HG03442 (cell line): ENCODE measurements at regions not wholly inside any gene's neighbourhood (a gene's known extent, or its start where the extent isn't known, plus 50 kb on each side); places are given as distances from the start of the nearest gene placed in this dataset.
"Not testable (repeated sequence)": the region's sequence is repeated elsewhere in the genome, so short reads cannot be mapped to it uniquely, and the experiment has no call there.

ENCODE experiments used
- ATAC-seq: cut with Tn5 transposase; IDR thresholded peaks from one replicate; pipeline ENCODE4 v1.9.1; 2021; ENCODE audit warnings: mild to moderate bottlenecking, moderate library complexity; ENCODE audit not compliant: unreplicated experiment

GRCh38 chr14:84961637-84962036 lies 568.3 kb upstream of the FLRT2 start:
- no peak for ATAC-seq

DNA sequence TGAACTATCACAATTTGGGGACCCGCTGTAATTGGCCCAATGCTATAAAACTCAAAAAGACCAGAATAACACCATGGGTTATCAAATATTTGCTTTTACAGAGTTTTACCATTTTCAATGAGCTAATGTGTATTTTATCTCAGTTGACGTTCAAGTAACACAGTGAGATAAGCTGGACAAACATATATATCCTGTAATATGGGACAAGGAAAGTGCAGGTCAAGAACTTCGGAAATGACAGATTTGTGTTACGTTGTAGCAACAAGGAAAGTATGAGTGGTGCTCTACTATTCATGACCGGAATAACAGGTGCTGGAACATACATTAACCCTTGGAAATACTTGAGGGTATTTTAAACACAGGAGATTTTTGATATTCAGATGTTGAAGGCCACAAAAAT lies 566.4 kb upstream of the FLRT2 start:
- ATAC-seq, result no peak

- no peak for ATAC-seq
These were observed 564.7 kb upstream of the FLRT2 start for GRCh38 chr14:84965279-84965678.

- no peak for ATAC-seq
These were observed 560.4 kb upstream of the FLRT2 start for GRCh38 chr14:84969501-84969900.

DNA sequence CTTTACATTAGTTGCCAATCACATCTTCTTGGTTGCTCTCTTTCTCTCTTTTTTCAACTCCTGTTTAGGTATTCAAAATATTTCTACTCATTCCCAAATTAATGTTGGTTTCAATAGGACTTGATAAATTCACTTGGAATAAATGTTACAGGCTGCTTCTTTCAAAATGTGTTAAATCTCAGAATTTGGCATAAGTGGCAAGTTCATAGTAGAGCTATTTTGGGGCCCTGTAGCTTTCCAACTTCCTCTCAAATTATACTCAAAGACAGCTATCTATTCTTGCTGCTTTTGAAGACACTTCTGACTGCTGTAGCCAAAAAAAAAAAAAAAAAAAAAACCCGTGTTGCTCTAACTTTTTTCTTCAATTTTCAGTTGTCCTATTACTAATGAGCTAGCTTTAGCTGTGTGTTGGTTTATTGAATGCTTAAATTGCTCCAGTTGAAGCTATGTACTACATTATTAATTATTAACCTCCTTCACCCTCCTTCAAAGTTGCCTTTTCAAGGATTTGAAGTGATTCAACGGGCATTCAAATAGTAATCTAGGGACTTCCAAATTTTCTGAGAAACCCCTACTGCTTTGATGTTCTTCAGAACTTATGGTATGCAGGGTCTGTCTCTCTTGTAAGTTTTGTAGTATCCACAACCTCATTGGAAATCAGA lies 554.6 kb upstream of the FLRT2 start:
- no peak for ATAC-seq

- ATAC-seq, result no peak
These were observed 553.1 kb upstream of the FLRT2 start for GRCh38 chr14:84976805-84977204.

DNA sequence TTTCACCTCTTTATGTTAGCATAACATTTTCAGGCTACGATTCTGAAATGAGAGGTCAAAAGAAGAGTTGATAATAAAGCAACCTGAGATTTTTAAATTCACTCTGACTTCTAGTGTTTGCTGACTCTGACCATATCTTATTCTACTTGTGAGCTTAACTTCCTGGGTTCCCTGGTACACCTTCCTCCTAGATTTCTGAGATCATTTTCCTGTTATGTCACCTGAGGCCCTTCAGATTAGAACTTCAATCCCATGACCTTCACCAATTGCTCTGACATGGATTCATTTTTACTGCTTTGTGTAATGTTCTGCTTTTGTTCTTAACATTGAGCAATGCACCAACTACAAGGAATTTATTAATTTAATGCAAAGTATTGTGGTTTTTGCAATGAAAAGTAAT lies 542.9 kb upstream of the FLRT2 start:
- ATAC-seq, result no peak

GRCh38 chr14:84988357-84988756 lies 541.6 kb upstream of the FLRT2 start:
- ATAC-seq, result no peak

- ATAC-seq, result no peak
These were observed 538.9 kb upstream of the FLRT2 start for GRCh38 chr14:84991021-84991420.

GRCh38 chr14:84998216-84998615 lies 531.7 kb upstream of the FLRT2 start:
- no peak for ATAC-seq

DNA sequence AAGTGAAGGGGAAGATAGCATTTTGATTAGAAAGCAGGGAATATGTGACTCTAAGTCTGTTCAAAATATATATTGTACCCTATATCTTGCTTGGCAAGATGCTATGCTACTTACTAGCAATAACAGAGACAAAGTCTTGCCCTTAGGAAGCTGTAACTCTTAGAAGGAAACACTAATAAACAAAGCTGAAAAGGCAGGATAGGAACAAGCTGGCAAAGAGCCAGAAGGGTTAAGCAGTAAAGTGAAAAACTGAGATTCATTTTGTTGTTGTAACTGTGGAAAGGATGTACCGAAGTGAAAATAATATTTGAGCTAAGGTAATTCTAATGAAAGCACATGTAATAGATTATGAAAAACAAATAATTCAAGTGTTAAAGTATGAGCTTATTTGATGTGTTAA lies 527.1 kb upstream of the FLRT2 start:
- no peak for ATAC-seq

- no peak for ATAC-seq
These were observed 526.1 kb upstream of the FLRT2 start for GRCh38 chr14:85003805-85004204.

DNA sequence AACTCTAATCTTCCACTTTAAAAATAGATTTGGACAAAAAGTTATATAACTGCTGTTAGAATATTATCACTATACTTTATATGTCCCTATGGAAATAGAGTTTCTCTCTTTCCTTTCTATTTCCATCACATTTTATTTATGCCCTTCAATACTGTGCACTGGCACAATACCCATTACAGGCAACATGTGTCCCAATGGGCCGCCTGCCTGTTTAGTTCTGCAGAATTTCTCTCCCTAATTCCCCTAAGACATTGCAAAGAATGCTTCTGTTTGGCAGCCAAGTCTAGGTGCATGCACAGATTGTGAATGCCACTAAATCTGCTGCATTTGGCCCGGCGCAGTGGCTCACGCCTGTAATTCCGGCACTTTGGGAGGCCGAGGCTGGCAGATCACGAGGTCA lies 520.4 kb upstream of the FLRT2 start:
- ATAC-seq, result no peak

DNA sequence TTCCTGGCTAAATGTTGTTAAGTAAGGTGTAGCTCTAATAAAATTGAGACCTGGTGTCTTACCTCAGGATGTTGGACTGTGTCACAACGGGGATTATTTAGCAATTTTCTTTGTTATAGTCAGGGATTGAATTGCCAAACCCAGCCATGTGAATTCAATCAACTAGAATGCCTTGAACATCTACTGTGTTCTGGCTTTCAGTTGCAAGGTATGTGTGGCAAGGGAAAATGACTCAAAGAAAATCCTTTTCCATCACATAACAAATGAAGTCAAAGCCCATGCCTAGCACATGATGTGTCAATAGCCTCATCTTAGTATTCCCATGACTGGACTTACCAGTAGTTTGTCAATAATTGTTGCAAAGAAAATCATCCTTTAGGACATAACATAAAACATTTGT lies 519.8 kb upstream of the FLRT2 start:
- no peak for ATAC-seq

GRCh38 chr14:85016496-85016895 lies 513.4 kb upstream of the FLRT2 start:
- no peak for ATAC-seq

GRCh38 chr14:85023866-85024265 lies 506.1 kb upstream of the FLRT2 start:
- ATAC-seq, result not testable (repeated sequence)

GRCh38 chr14:85024931-85025330 lies 505.0 kb upstream of the FLRT2 start:
- no peak for ATAC-seq

DNA sequence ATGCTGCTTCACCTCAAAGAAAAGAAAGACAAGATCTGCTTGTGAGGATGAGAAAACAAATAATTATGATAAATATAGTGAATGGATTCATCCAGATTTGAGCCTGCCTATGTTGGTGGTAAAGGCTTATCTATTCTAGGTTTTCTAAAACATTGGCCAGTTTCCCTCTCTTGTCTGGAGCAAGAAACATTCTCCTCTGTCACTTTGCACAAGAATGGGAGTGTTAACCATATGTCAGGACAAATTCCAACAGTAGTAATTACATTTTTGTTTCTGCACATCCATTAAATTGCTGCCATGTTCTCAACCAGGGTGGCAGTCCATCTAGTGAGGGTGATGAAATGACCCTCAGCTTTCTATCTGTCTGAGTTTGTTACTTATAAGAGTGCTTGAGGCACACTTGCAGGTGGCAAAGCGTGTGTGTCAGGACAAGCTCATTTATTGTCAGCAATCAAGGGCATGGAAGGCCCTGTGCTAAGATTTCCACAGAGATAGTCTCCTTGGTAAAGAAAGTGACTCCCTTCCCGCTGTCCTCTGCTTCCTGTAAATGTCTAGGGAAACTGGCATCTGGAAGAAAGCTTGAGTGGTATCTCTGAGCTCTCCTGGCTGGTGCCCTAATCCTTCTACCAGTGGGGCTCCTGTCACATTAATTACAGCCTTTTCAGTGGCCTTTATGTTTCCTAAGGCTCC lies 502.1 kb upstream of the FLRT2 start:
- ATAC-seq, result no peak

DNA sequence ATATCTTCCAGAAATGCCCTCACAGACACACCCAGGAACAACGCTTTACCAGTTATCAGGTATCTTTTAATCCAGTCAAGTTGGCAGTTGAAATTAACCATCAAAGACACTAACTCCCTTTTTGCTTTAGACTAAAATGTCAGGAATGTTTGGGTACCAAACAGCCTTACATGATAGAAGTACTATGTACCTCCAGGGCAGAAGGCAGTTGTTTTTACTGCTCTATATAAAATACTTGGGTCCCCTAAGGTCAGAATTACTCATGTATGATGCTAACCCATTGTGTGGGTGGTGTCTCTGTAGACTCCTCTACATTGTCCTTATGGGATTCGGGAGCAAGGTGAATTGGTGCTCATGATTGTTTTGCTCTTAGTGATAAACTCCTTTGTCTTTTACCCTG lies 492.5 kb upstream of the FLRT2 start:
- ATAC-seq, result no peak

- no peak for ATAC-seq
These were observed 491.2 kb upstream of the FLRT2 start for GRCh38 chr14:85038526-85039352.

- no peak for ATAC-seq
These were observed 490.7 kb upstream of the FLRT2 start for GRCh38 chr14:85039353-85039626.

GRCh38 chr14:85040046-85040685 lies 489.8 kb upstream of the FLRT2 start:
- ATAC-seq, result no peak
